Pancreas (tissue), 10 donors: ENCODE measurements at regions not wholly inside any gene's neighbourhood (a gene's known extent, or its start where the extent isn't known, plus 50 kb on each side); places are given as distances from the start of the nearest gene placed in this dataset.

Experiments used
- ATAC-seq, 4 donors: fragments of 200-7000 bp; cut with Tn5 transposase; one replicate each; pipeline versions ENCODE4 v1.8.0 to v1.9.1; 2020; ENCODE audit warnings: mild to moderate bottlenecking in 4 of 4, moderate library complexity in 4 of 4
- DNase-seq, 6 donors: peaks; one replicate each; pipeline ENCODE4 v3.0.0-alpha.2; 2020
- FAIRE-seq: peaks from 2 replicates; lab custom pipeline; 2012; peaks lifted over from hg19 to GRCh38; lab: Jason Lieb, UNC
- H3K27ac ChIP-seq, 4 donors: fragments of 200-600 bp; sonication (generic); 1 replicate in 3 of 4; 2 replicates in 1 of 4; pipeline versions ENCODE4 v1.5.0 to v1.8.0; 2020
- H3K27me3 ChIP-seq, 4 donors: fragments of 200-600 bp; one replicate each; pipeline ENCODE4 v1.8.0; 2021
- H3K36me3 ChIP-seq, 3 donors: fragments of 200-600 bp; sonication (generic) in 1 of 3; one replicate each; pipeline versions ENCODE4 v1.5.0 to v1.8.0; 2020 to 2021
- H3K4me1 ChIP-seq, 3 donors: fragments of 200-600 bp; one replicate each; pipeline ENCODE4 v1.8.0; 2021
- H3K4me3 ChIP-seq, 4 donors: fragments of 200-600 bp; sonication (generic) in 2 of 4; one replicate each; pipeline versions ENCODE4 v1.5.0 to v1.8.0; 2020 to 2021
- H3K9me3 ChIP-seq, 4 donors: fragments of 200-600 bp; one replicate each; pipeline ENCODE4 v1.8.0; 2021
- WGBS, 2 donors: extraction: QIAGEN DNeasy Blood & Tissue Kit; methylation state at CpG; one replicate each; pipeline ENCODE4 v1.1.7; 2013; 5-methylcytosine and 5-hydroxymethylcytosine counted together
- intact Hi-C, 3 donors: fragments of 100-400 bp; cut with DNase I; formaldehyde crosslinking; loops; one replicate each; pipeline versions ENCODE4 v1.11.1 to v1.14.2; 2022
- TF ChIP-seq, protein P1 (sequence below), 4 donors: fragments of 200-600 bp; sonication (generic) in 3 of 4; IDR thresholded peaks; one replicate each; pipeline versions ENCODE4 v1.5.0 to v1.8.0; 2021; ENCODE audit warnings: antibody characterized with exemption in 4 of 4
- donor health status: healthy with polysubstance abuse.
- donor health status: DM: no; HTN: no; CAD: no; lungs with moderate emphysema.
- donor health status: DM: no; HTN: no; CAD: no.
- donor health status: control.
- donor health status: control.
- donor health status: Bipolar disorder and iron deficiency.
- donor health status: DM: yes; HTN: yes; CAD: no.
- donor health status: DM: no; HTN: no; CAD: no.
- donor health status: DM: no; HTN: no; CAD: no.
- donor health status: DM: yes; HTN: yes; CAD: no.

DNA sequence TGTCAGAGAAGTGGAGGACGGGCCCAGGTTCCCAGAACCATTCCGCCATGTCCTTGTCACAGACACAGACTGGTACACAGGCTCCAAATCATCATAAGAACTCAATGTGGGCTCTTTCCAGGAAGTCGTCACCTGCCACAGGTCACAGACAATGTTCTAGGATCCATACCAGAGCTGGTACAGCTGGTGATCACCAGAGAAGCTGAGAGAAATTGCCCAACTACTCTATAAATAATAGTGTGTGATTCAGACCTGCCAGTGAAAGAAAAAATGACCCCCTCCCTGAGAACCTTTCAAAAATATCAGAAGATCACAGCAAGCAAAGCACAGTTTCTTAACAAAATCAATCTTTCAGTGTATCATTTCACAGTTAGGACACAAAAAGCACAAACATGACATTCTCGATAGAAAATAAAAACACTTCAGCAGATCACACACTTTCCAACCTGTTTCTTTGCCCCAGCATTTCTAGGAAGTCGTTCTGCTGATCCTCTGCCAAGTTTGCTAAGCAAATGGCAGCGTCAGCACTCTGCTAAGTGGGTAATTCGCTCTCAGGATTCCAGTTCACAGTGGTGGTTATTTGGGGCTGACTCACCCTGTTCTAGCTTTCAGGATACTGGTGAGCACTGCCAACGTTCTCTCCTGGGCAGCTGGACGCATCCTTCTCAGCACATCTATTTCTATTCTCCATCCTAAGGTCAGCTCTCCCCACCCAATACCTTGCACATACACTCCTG, 223.3 kb upstream of the SFSWAP start:
- Histone ChIP-seq H3K9me3 (no peaks in the 10 kb centered on the region), H3K36me3 (no peaks in the 10 kb centered on the region), H3K27ac (no peak overlapping the region), H3K4me1 (no peaks in the 10 kb centered on the region), H3K4me3 (no peak overlapping the region), H3K27me3 (no peaks in the 10 kb centered on the region)
- intact Hi-C loops, result no loop called here
- no peak for FAIRE-seq
- peak in 3 of 4 donors; percentile 34 to 79 (median 56) for ATAC-seq
- no peak for DNase-seq
- WGBS, 2 donors, result 40 to 45% methylated on average over 9 of the region's 9 CpGs
- TF ChIP-seq, protein P1, sequence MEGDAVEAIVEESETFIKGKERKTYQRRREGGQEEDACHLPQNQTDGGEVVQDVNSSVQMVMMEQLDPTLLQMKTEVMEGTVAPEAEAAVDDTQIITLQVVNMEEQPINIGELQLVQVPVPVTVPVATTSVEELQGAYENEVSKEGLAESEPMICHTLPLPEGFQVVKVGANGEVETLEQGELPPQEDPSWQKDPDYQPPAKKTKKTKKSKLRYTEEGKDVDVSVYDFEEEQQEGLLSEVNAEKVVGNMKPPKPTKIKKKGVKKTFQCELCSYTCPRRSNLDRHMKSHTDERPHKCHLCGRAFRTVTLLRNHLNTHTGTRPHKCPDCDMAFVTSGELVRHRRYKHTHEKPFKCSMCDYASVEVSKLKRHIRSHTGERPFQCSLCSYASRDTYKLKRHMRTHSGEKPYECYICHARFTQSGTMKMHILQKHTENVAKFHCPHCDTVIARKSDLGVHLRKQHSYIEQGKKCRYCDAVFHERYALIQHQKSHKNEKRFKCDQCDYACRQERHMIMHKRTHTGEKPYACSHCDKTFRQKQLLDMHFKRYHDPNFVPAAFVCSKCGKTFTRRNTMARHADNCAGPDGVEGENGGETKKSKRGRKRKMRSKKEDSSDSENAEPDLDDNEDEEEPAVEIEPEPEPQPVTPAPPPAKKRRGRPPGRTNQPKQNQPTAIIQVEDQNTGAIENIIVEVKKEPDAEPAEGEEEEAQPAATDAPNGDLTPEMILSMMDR (IDR thresholded peaks at IDR 0.05), result no peak

DNA sequence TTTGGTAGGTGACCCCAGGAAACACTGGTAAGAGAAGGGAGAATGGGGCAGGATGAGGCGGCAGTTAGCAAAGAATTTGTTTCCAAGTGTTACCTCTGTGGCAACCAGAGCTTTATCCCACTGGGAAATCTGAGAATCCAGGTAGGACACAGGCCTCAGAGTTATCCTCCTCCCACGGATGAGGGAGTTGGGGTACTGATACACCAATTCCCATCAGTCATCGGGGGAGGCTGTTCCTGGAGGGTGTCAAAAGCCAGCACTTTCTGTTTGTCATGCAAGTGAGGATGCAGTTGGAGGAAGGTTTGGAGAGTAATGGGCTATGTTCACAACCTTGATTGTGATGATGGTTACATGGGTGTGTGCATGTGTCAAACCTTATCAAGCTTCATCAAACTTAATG, 221.2 kb upstream of the SFSWAP start:
- Histone ChIP-seq H3K4me1 (no peaks in the 10 kb centered on the region), H3K9me3 (no peaks in the 10 kb centered on the region), H3K4me3 (no peak overlapping the region), H3K36me3 (no peaks in the 10 kb centered on the region), H3K27me3 (peaks cover 0 to 7% (median 0%) of the 10 kb centered on the region in 4 donors), H3K27ac (no peak overlapping the region)
- DNase-seq (no peak), ATAC-seq (no peak), FAIRE-seq (no peak)
- WGBS, 2 donors, result 77 to 85% methylated on average over 3 of the region's 3 CpGs
- TF ChIP-seq, protein P1 (IDR thresholded peaks at IDR 0.05), result no peak
- intact Hi-C loops, result no loop called here

DNA sequence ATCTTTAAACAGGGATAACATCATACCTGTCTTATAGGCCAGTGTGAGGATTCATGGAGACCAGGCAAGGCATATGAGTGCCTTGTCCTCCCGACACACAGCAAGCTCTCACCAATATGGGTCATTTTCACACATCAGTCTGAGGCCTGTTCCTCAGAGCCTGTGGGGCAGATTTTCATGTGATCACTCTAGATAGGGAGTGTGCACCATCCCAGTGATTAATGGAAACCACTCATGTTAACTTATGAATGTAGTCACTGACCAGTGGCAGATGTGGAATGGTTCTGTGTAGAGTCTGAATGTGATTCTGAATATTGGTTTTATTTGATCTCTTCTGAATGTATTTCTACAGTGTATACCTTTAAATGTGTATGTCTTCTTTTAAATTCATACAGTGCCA, 219.7 kb upstream of the SFSWAP start:
- no peaks in the 10 kb centered on the region for H3K9me3 ChIP-seq
- DNase-seq (no peak), FAIRE-seq (no peak), ATAC-seq (no peak)
- no peaks in the 10 kb centered on the region for H3K4me1 ChIP-seq
- no peak overlapping the region for H3K27ac ChIP-seq
- TF ChIP-seq, protein P1 (IDR thresholded peaks at IDR 0.05), result no peak
- 84 to 88% methylated on average over 1 of the region's 1 CpG for WGBS, 2 donors
- no peak overlapping the region for H3K4me3 ChIP-seq
- H3K27me3 ChIP-seq, result peaks cover 0 to 7% (median 0%) of the 10 kb centered on the region in 4 donors
- no peaks in the 10 kb centered on the region for H3K36me3 ChIP-seq
- intact Hi-C loops, result no loop called here

DNA sequence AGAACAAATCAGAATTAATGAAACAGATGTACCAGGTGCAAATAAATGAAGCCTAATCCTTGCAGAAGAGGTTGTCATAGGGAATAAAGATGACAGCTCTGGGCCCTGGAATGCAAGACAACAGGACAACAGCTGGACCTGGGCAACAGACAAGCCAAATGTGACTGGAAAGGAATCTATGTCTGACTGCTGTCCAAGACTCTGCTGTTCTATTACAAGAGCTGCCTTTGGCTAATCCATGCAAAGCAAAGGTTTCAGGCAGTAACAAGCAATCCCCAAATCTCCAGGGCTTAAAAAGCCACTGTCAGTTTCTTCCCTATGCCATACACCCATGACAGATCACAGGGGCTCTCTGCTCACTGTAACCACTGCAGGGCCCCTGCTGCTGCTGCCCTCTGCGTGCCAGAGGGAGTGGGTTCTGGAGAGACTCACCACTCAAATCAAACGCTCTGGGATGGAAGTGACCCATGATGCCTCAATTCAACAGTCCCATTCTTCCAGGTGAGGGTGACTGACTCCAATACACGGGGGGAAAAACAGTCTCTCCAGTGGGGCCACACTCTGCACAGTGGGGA, 218.9 kb upstream of the SFSWAP start:
- Histone ChIP-seq H3K27me3 (peaks cover 0 to 7% (median 0%) of the 10 kb centered on the region in 4 donors), H3K4me3 (no peak overlapping the region), H3K4me1 (no peaks in the 10 kb centered on the region), H3K9me3 (no peaks in the 10 kb centered on the region), H3K27ac (no peak overlapping the region), H3K36me3 (no peaks in the 10 kb centered on the region)
- FAIRE-seq, result no peak
- intact Hi-C loops, result no loop called here
- TF ChIP-seq, protein P1 (IDR thresholded peaks at IDR 0.05), result no peak
- WGBS, 2 donors, result 51 to 56% methylated on average over 3 of the region's 3 CpGs
- DNase-seq, result no peak
- no peak for ATAC-seq
